ENCODE measurements at regions not wholly inside any gene's neighbourhood (a gene's known extent, or its start where the extent isn't known, plus 50 kb on each side); places are given as distances from the start of the nearest gene placed in this dataset.

GRCh38 chr6:68160348-68160747 lies 474.7 kb upstream of the ADGRB3 start:
- Histone ChIP-seq H3K79me2 (ENCODE audit: control insufficient read depth, insufficient read depth, low read length) (no peaks in the 10 kb centered on the region), H3K9ac (replicated peaks; ENCODE audit: extremely low read depth, insufficient read depth, low read length) (no peak overlapping the region), H3K4me3 (replicated peaks in 1 of 3; ENCODE audit: insufficient read depth in 1 of 3, low read depth in 1 of 3, low read length in 3 of 3) (no peak overlapping the region), H4K20me1 (replicated peaks; ENCODE audit: control insufficient read depth, extremely low read depth, insufficient read depth, low read length) (no peaks in the 10 kb centered on the region), H2AFZ (ENCODE audit: low read depth, low read length) (no peak overlapping the region), H3K27ac (ENCODE audit: insufficient read depth, low read depth, low read length) (no peak overlapping the region), H3K36me3 (ENCODE audit: control insufficient read depth in 2 of 2, extremely low read depth in 1 of 2, insufficient read depth in 2 of 2, low read length in 2 of 2) (no peaks in the 10 kb centered on the region), H3K27me3 (ENCODE audit: control insufficient read depth in 2 of 2, insufficient read depth in 2 of 2, low read length in 2 of 2) (no peaks in the 10 kb centered on the region), H3K9me1 (replicated peaks; ENCODE audit: control insufficient read depth, extremely low read depth, insufficient read depth, low read length) (no peaks in the 10 kb centered on the region), H3K4me2 (ENCODE audit: insufficient read depth, low read length) (no peak overlapping the region), H3K9me3 (replicated peaks; ENCODE audit: control insufficient read depth, insufficient read depth, low read length) (no peaks in the 10 kb centered on the region), H3K4me1 (ENCODE audit: control insufficient read depth, extremely low read depth, insufficient read depth, low read length) (no peaks in the 10 kb centered on the region)
- TF ChIP-seq JUN (IDR thresholded peaks at IDR 0.05; ENCODE audit: borderline replicate concordance, insufficient read depth, insufficient read length, low read depth), result no peak
- TF ChIP-seq MAX (IDR thresholded peaks at IDR 0.05; ENCODE audit: insufficient read depth, insufficient read length), result no peak
- TF ChIP-seq POLR2AphosphoS5 (IDR thresholded peaks at IDR 0.05; ENCODE audit: insufficient read depth, low read depth, low read length), result no peak
- no peak for TF ChIP-seq GATA2 (IDR thresholded peaks at IDR 0.05; ENCODE audit: insufficient read depth, insufficient read length, low read depth, low read length)
- TF ChIP-seq POLR2A (IDR thresholded peaks at IDR 0.05; ENCODE audit: low read depth, low read length), result no peak
- TF ChIP-seq EZH2 (IDR thresholded peaks at IDR 0.05; ENCODE audit: borderline replicate concordance, low read depth, low read length, severe bottlenecking), result no peak
- TF ChIP-seq CTCF (IDR thresholded peaks at IDR 0.05; ENCODE audit: extremely low read depth in 1 of 2, insufficient read depth in 1 of 2, low read depth in 1 of 2, low read length in 2 of 2), result no peak
- TF ChIP-seq FOS (IDR thresholded peaks at IDR 0.05; ENCODE audit: borderline replicate concordance, insufficient read depth, low read length), result no peak
- TF ChIP-seq MYC (IDR thresholded peaks at IDR 0.05; ENCODE audit: low read depth, low read length), result no peak
- FAIRE-seq, result no peak
- no TSS peak for BruUV-seq (replicated peaks)
- POLR2A ChIA-PET, result no interaction called here
- intact Hi-C loops (cut with micrococcal nuclease), result no loop called here
- CTCF ChIA-PET, result no interaction called here
- dilution Hi-C loops (cut with MboI; ENCODE audit: extremely low pct_ligation_motif_present, low sequenced_read_pairs), result no loop called here
- DNase-seq (ENCODE audit: low read depth, low spot score), result no peak

All from endothelial cell of umbilical vein (primary cell).